IMR-90 (cell line): ENCODE measurements at regions not wholly inside any gene's neighbourhood (a gene's known extent, or its start where the extent isn't known, plus 50 kb on each side); places are given as distances from the start of the nearest gene placed in this dataset.

Experiments
- ATAC-seq: fragments of 200-7000 bp; cut with Tn5 transposase; 2 replicates; pipeline ENCODE4 v1.9.1; 2020; ENCODE audit warnings: low read depth, mild to moderate bottlenecking, moderate library complexity
- BruUV-seq: library from RNA; stranded (reverse); fragments of 400-500 nt; replicated peaks from 2 replicates; lab custom pipeline; 2021; lab: Mats Ljungman, UMichigan
- CTCF ChIA-PET: fragments of 300-600 bp; formaldehyde crosslinking; extraction: SDS; loops from one replicate; lab custom pipeline; 2021; ENCODE audit warnings: antibody characterized with exemption; lab: Yijun Ruan, JAX
- POLR2A ChIA-PET: fragments of 300-600 bp; sonication (Branson Sonifier 250); formaldehyde crosslinking; loops from one replicate; lab custom pipeline; 2022; ENCODE audit warnings: antibody characterized with exemption; ENCODE audit not compliant: unreplicated experiment; lab: Charles Lee
- DNase-seq: peaks from one replicate; pipeline ENCODE4 v3.0.0; 2013
- H2AFZ ChIP-seq: replicated peaks from 2 replicates; pipeline ENCODE3; 2013; ENCODE audit warnings: low read length, mild to moderate bottlenecking; ENCODE audit not compliant: poor library complexity
- H2AK5ac ChIP-seq: 2 replicates; pipeline ENCODE4 v1.6.1; 2013; ENCODE audit warnings: low read depth, low read length, inconsistent platforms
- H2AK9ac ChIP-seq: replicated peaks from 2 replicates; pipeline ENCODE3; 2013; ENCODE audit warnings: mild to moderate bottlenecking, low read depth, low read length, moderate library complexity; ENCODE audit not compliant: poor library complexity
- H2BK120ac ChIP-seq: 2 replicates; pipeline ENCODE4 v1.6.1; 2013; ENCODE audit warnings: low read depth, low read length, inconsistent platforms
- H2BK15ac ChIP-seq: 3 replicates; pipeline ENCODE4 v1.6.1; 2013; ENCODE audit warnings: low read depth, low read length, inconsistent platforms
- H2BK20ac ChIP-seq: 2 replicates; pipeline ENCODE4 v1.6.1; 2013; ENCODE audit warnings: low read depth, mild to moderate bottlenecking, inconsistent platforms, low read length, moderate library complexity
- H2BK5ac ChIP-seq: 2 replicates; pipeline ENCODE4 v1.6.1; 2013; ENCODE audit warnings: mild to moderate bottlenecking, low read depth, low read length, inconsistent platforms; ENCODE audit not compliant: poor library complexity, severe bottlenecking
- H3K14ac ChIP-seq: replicated peaks from 2 replicates; pipeline ENCODE4 v1.6.1; 2013; ENCODE audit warnings: low read depth, low read length, inconsistent platforms
- H3K18ac ChIP-seq: 2 replicates; pipeline ENCODE4 v1.6.1; 2013; ENCODE audit warnings: low read depth, low read length, control low read depth
- H3K23ac ChIP-seq: 2 replicates; pipeline ENCODE4 v1.6.1; 2013; ENCODE audit warnings: low read depth, low read length, inconsistent platforms
- H3K27ac ChIP-seq: 2 replicates; pipeline ENCODE4 v1.5.1; 2013; ENCODE audit warnings: mild to moderate bottlenecking, control low read depth, low read length; ENCODE audit not compliant: insufficient read depth
- H3K27me3 ChIP-seq: 2 replicates; pipeline ENCODE4 v1.6.1; 2013; ENCODE audit warnings: low read length; ENCODE audit not compliant: control insufficient read depth, insufficient read depth
- H3K36me3 ChIP-seq: 2 replicates; pipeline ENCODE4 v1.6.1; 2013; ENCODE audit warnings: low read length, mixed read lengths; ENCODE audit not compliant: control insufficient read depth, insufficient read depth
- H3K4ac ChIP-seq: 2 replicates; pipeline ENCODE4 v1.6.1; 2013; ENCODE audit warnings: low read depth, low read length, inconsistent platforms
- H3K4me1 ChIP-seq: 2 replicates; pipeline ENCODE4 v1.6.1; 2013; ENCODE audit warnings: low read length, mixed read lengths; ENCODE audit not compliant: control insufficient read depth, insufficient read depth
- H3K4me2 ChIP-seq: 2 replicates; pipeline ENCODE4 v1.6.1; 2013; ENCODE audit warnings: low read depth, mild to moderate bottlenecking, control low read depth, low read length, moderate library complexity
- H3K4me3 ChIP-seq: 2 replicates; pipeline ENCODE4 v1.5.1; 2013; ENCODE audit warnings: low read depth, mild to moderate bottlenecking, control low read depth, low read length, moderate library complexity; ENCODE audit not compliant: insufficient read depth
- H3K56ac ChIP-seq: 2 replicates; pipeline ENCODE4 v1.6.1; 2013; ENCODE audit warnings: low read length, inconsistent platforms; ENCODE audit not compliant: insufficient read depth; ENCODE audit errors: extremely low read depth
- H3K79me1 ChIP-seq, 2 experiments: 2 replicates each; pipeline ENCODE4 v1.6.1; 2013; ENCODE audit warnings: low read length in 2 of 2, inconsistent platforms in 1 of 2, low read depth in 1 of 2
- H3K9ac ChIP-seq: 2 replicates; pipeline ENCODE4 v1.6.1; 2013; ENCODE audit warnings: low read depth, low read length, control low read depth
- H3K9me1 ChIP-seq: 2 replicates; pipeline ENCODE4 v1.6.1; 2013; ENCODE audit warnings: low read length, inconsistent platforms; ENCODE audit not compliant: insufficient read depth
- H3K9me3 ChIP-seq: 2 replicates; pipeline ENCODE4 v1.6.1; 2013; ENCODE audit warnings: low read length; ENCODE audit not compliant: control insufficient read depth, insufficient read depth
- H4K20me1 ChIP-seq: 2 replicates; pipeline ENCODE4 v1.6.1; 2013; ENCODE audit warnings: low read length, inconsistent platforms; ENCODE audit not compliant: insufficient read depth
- H4K5ac ChIP-seq: 2 replicates; pipeline ENCODE4 v1.6.1; 2013; ENCODE audit warnings: mild to moderate bottlenecking, low read depth, low read length, control low read depth
- H4K8ac ChIP-seq, 2 experiments: 2 replicates each; pipeline ENCODE4 v1.6.1; 2013; ENCODE audit warnings: low read depth in 2 of 2, low read length in 2 of 2, control low read depth in 1 of 2, inconsistent platforms in 1 of 2
- H4K91ac ChIP-seq: 2 replicates; pipeline ENCODE4 v1.6.1; 2013; ENCODE audit warnings: low read depth, low read length, inconsistent platforms; ENCODE audit not compliant: insufficient read depth
- BHLHE40 ChIP-seq: fragments of 150-350 bp; IDR thresholded peaks from 2 replicates; pipeline ENCODE4 v1.6.1; 2016; ENCODE audit warnings: mild to moderate bottlenecking, low read depth, low read length
- CEBPB ChIP-seq: IDR thresholded peaks from 2 replicates; pipeline ENCODE4 v1.6.1; 2012; ENCODE audit warnings: low read depth, low read length, improper control_type of control experiment
- MAZ ChIP-seq: IDR thresholded peaks from 2 replicates; pipeline ENCODE4 v1.6.1; 2012; ENCODE audit warnings: low read depth, mild to moderate bottlenecking, low read length, improper control_type of control experiment, moderate library complexity, borderline replicate concordance
- MXI1 ChIP-seq: IDR thresholded peaks from 2 replicates; pipeline ENCODE4 v1.6.1; 2012; ENCODE audit warnings: low read depth, mild to moderate bottlenecking, low read length, moderate library complexity, borderline replicate concordance
- NFE2L2 ChIP-seq: fragments of 150-350 bp; IDR thresholded peaks from 2 replicates; pipeline ENCODE4 v1.6.1; 2016; ENCODE audit warnings: low read depth, mild to moderate bottlenecking, low read length
- POLR2A ChIP-seq: IDR thresholded peaks from 2 replicates; pipeline ENCODE4 v1.6.1; 2012; ENCODE audit warnings: mild to moderate bottlenecking, low read depth, low read length
- RAD21 ChIP-seq: IDR thresholded peaks from 2 replicates; pipeline ENCODE4 v1.6.1; 2012; ENCODE audit warnings: low read length, improper control_type of control experiment
- RCOR1 ChIP-seq: IDR thresholded peaks from 2 replicates; pipeline ENCODE4 v1.6.1; 2012; ENCODE audit warnings: mild to moderate bottlenecking, low read length, improper control_type of control experiment; ENCODE audit not compliant: insufficient replicate concordance
- RFX5 ChIP-seq: IDR thresholded peaks from 2 replicates; pipeline ENCODE4 v1.8.0; 2012; ENCODE audit warnings: low read depth, mild to moderate bottlenecking, low read length, moderate library complexity
- SMC3 ChIP-seq: fragments of 150-350 bp; IDR thresholded peaks from 2 replicates; pipeline ENCODE4 v1.6.1; 2016; ENCODE audit warnings: low read depth, mild to moderate bottlenecking, antibody characterized with exemption, low read length, moderate library complexity
- WGBS, 2 experiments: methylation state at CpG; one replicate each; pipeline versions ENCODE4 v1.1.5 to v1.1.7; 2013; ENCODE audit warnings: missing lambda C conversion rate in 2 of 2; ENCODE audit not compliant: insufficient read length in 1 of 2; ENCODE audit errors: extremely low coverage in 2 of 2; 5-methylcytosine and 5-hydroxymethylcytosine counted together
- dilution Hi-C: fragments of 300-500 bp; cut with HindIII; formaldehyde crosslinking; loops from one replicate; pipeline ENCODE4 v1.14.3; 2018; ENCODE audit warnings: low sequenced_read_pairs; ENCODE audit not compliant: unreplicated experiment
- in situ Hi-C: fragments of 300-500 bp; cut with MboI; formaldehyde crosslinking; loops from 3 replicates; pipeline ENCODE4 v1.14.3; 2019; ENCODE audit warnings: low sequenced_read_pairs, inconsistent platforms, mixed read lengths
- intact Hi-C: fragments of 100-400 bp; cut with micrococcal nuclease; formaldehyde crosslinking; loops from 2 replicates; pipeline ENCODE4 v1.10.0; 2022
- TF ChIP-seq, protein P1 (sequence below): fragments of 150-350 bp; IDR thresholded peaks from 2 replicates; pipeline ENCODE4 v1.6.1; 2016; ENCODE audit warnings: low read depth, mild to moderate bottlenecking, low read length, moderate library complexity, borderline replicate concordance

GRCh38 chr2:225756198-225756597 is 356.7 kb downstream of the NYAP2 start:
- Histone ChIP-seq H3K36me3 (no peaks in the 10 kb centered on the region), H3K9me3 (no peaks in the 10 kb centered on the region), H2BK20ac (no peak overlapping the region), H4K91ac (no peak overlapping the region), H3K79me1 (no peaks in the 10 kb centered on the region), H3K56ac (no peak overlapping the region), H4K20me1 (no peaks in the 10 kb centered on the region), H3K27ac (no peak overlapping the region), H3K4me1 (no peaks in the 10 kb centered on the region), H3K14ac (no peak overlapping the region), H4K5ac (no peak overlapping the region), H3K4me3 (no peak overlapping the region), H3K4ac (no peak overlapping the region), H3K4me2 (no peak overlapping the region), H3K23ac (no peak overlapping the region), H2AK5ac (no peak overlapping the region), H3K18ac (no peak overlapping the region), H2BK15ac (no peak overlapping the region), H3K9me1 (no peaks in the 10 kb centered on the region), H2AFZ (no peak overlapping the region), H3K27me3 (no peaks in the 10 kb centered on the region), H2BK5ac (no peak overlapping the region), H3K9ac (no peak overlapping the region), H2AK9ac (no peak overlapping the region), H2BK120ac (no peak overlapping the region), H4K8ac (no peak overlapping the region)
- DNase-seq: no peak
- dilution Hi-C loops (no loop called here), intact Hi-C loops (no loop called here), in situ Hi-C loops (no loop called here)
- CTCF ChIA-PET: no interaction called here
- POLR2A ChIA-PET: no interaction called here
- WGBS, 2 experiments: no CpG with 5 or more reads among the region's 4 CpGs
- no peak for ATAC-seq
- TF ChIP-seq RCOR1 (no peak), RAD21 (no peak), SMC3 (no peak), BHLHE40 (no peak), NFE2L2 (no peak), MAZ (no peak), MXI1 (no peak), CEBPB (no peak), POLR2A (no peak), RFX5 (no peak)
- TF ChIP-seq, protein P1, sequence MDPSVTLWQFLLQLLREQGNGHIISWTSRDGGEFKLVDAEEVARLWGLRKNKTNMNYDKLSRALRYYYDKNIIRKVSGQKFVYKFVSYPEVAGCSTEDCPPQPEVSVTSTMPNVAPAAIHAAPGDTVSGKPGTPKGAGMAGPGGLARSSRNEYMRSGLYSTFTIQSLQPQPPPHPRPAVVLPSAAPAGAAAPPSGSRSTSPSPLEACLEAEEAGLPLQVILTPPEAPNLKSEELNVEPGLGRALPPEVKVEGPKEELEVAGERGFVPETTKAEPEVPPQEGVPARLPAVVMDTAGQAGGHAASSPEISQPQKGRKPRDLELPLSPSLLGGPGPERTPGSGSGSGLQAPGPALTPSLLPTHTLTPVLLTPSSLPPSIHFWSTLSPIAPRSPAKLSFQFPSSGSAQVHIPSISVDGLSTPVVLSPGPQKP: no peak
- no TSS peak for BruUV-seq
